ENCODE measurements at regions not wholly inside any gene's neighbourhood (a gene's known extent, or its start where the extent isn't known, plus 50 kb on each side); places are given as distances from the start of the nearest gene placed in this dataset.
"Not testable (repeated sequence)": the region's sequence is repeated elsewhere in the genome, so short reads cannot be mapped to it uniquely, and the experiment has no call there.

GRCh38 chr22:25452116-25452700 is 112.3 kb upstream of the GRK3 start:
- H3K27me3 ChIP-seq (ENCODE audit: control insufficient read depth, insufficient read depth, low read length) = no peaks in the 10 kb centered on the region
- no peak overlapping the region for H3K4me3 ChIP-seq (ENCODE audit: low read depth, low read length)
- FAIRE-seq (no peak), DNase-seq (ENCODE audit: low read depth) (no peak)
- peaks cover 7% of the 10 kb centered on the region for H3K36me3 ChIP-seq (ENCODE audit: control insufficient read depth, insufficient read depth, low read length)
- no peak for TF ChIP-seq CTCF (IDR thresholded peaks at IDR 0.05; ENCODE audit: insufficient read depth, low read length, severe bottlenecking)

GRCh38 chr22:25453058-25453457 is 111.4 kb upstream of the GRK3 start:
- DNase-seq (ENCODE audit: low read depth) (no peak), FAIRE-seq (no peak)
- TF ChIP-seq CTCF (IDR thresholded peaks at IDR 0.05; ENCODE audit: insufficient read depth, low read length, severe bottlenecking) = no peak
- no peaks in the 10 kb centered on the region for H3K27me3 ChIP-seq (ENCODE audit: control insufficient read depth, insufficient read depth, low read length)
- peaks cover 7% of the 10 kb centered on the region for H3K36me3 ChIP-seq (ENCODE audit: control insufficient read depth, insufficient read depth, low read length)
- no peak overlapping the region for H3K4me3 ChIP-seq (ENCODE audit: low read depth, low read length)

GRCh38 chr22:25453557-25453956 is 110.9 kb upstream of the GRK3 start:
- FAIRE-seq (no peak), DNase-seq (ENCODE audit: low read depth) (no peak)
- Histone ChIP-seq H3K36me3 (ENCODE audit: control insufficient read depth, insufficient read depth, low read length) (peaks cover 7% of the 10 kb centered on the region), H3K27me3 (ENCODE audit: control insufficient read depth, insufficient read depth, low read length) (no peaks in the 10 kb centered on the region), H3K4me3 (ENCODE audit: low read depth, low read length) (no peak overlapping the region)
- TF ChIP-seq CTCF (IDR thresholded peaks at IDR 0.05; ENCODE audit: insufficient read depth, low read length, severe bottlenecking) = no peak

GRCh38 chr22:25456300-25457043 is 108.0 kb upstream of the GRK3 start:
- not testable (repeated sequence) for H3K4me3 ChIP-seq (ENCODE audit: low read depth, low read length); DNase-seq (ENCODE audit: low read depth); H3K27me3 ChIP-seq (ENCODE audit: control insufficient read depth, insufficient read depth, low read length)
- FAIRE-seq = peak; percentile 90
- peaks cover 18% of the 10 kb centered on the region for H3K36me3 ChIP-seq (ENCODE audit: control insufficient read depth, insufficient read depth, low read length)

GRCh38 chr22:25458631-25459030 is 105.8 kb upstream of the GRK3 start:
- peaks cover 16% of the 10 kb centered on the region for H3K36me3 ChIP-seq (ENCODE audit: control insufficient read depth, insufficient read depth, low read length)
- H3K27me3 ChIP-seq (ENCODE audit: control insufficient read depth, insufficient read depth, low read length); FAIRE-seq; DNase-seq (ENCODE audit: low read depth); H3K4me3 ChIP-seq (ENCODE audit: low read depth, low read length): not testable (repeated sequence)

GRCh38 chr22:25460682-25461081 is 103.8 kb upstream of the GRK3 start:
- FAIRE-seq; H3K4me3 ChIP-seq (ENCODE audit: low read depth, low read length); DNase-seq (ENCODE audit: low read depth); H3K27me3 ChIP-seq (ENCODE audit: control insufficient read depth, insufficient read depth, low read length): not testable (repeated sequence)
- peaks cover 13% of the 10 kb centered on the region for H3K36me3 ChIP-seq (ENCODE audit: control insufficient read depth, insufficient read depth, low read length)

GRCh38 chr22:25461301-25461700 is 103.2 kb upstream of the GRK3 start:
- H3K4me3 ChIP-seq (ENCODE audit: low read depth, low read length) = no peak overlapping the region
- DNase-seq (ENCODE audit: low read depth) (no peak), FAIRE-seq (no peak)
- peaks cover 13% of the 10 kb centered on the region for H3K36me3 ChIP-seq (ENCODE audit: control insufficient read depth, insufficient read depth, low read length)
- no peak for TF ChIP-seq CTCF (IDR thresholded peaks at IDR 0.05; ENCODE audit: insufficient read depth, low read length, severe bottlenecking)
- no peaks in the 10 kb centered on the region for H3K27me3 ChIP-seq (ENCODE audit: control insufficient read depth, insufficient read depth, low read length)
